ENCODE measurements at regions not wholly inside any gene's neighbourhood (a gene's known extent, or its start where the extent isn't known, plus 50 kb on each side); places are given as distances from the start of the nearest gene placed in this dataset.

GRCh38 chr18:38963943-38964660 lies 1398.5 kb upstream of the CELF4 start:
- Histone ChIP-seq H3K27ac (ENCODE audit: low read depth, low read length) (no peak overlapping the region), H3K9me3 (ENCODE audit: low read length) (no peaks in the 10 kb centered on the region), H3K4me3 (ENCODE audit: low read length) (no peak overlapping the region), H3K4me1 (ENCODE audit: insufficient read depth, low read length) (no peaks in the 10 kb centered on the region), H3K36me3 (ENCODE audit: insufficient read depth, low read length) (no peaks in the 10 kb centered on the region), H3K27me3 (ENCODE audit: insufficient read depth, low read length, poor library complexity, severe bottlenecking) (no peaks in the 10 kb centered on the region)
- H3K4me1 Mint-ChIP-seq = no peaks in the 10 kb centered on the region
- POLR2A ChIA-PET = no interaction called here
- H3K27me3 Mint-ChIP-seq = peaks cover 3 to 15% of the 10 kb centered on the region in 2 donors
- CTCF ChIA-PET = no interaction called here
- peaks cover 0 to 2% (median 0%) of the 10 kb centered on the region in 5 donors for H3K9me3 Mint-ChIP-seq
- H3K27ac Mint-ChIP-seq = no peak overlapping the region
- DNase-seq = no peak
- no peak overlapping the region for H3K4me3 Mint-ChIP-seq
- no peaks in the 10 kb centered on the region for H3K36me3 Mint-ChIP-seq

GRCh38 chr18:38961880-38962279 lies 1396.3 kb upstream of the CELF4 start:
- no peak overlapping the region for H3K27ac Mint-ChIP-seq
- no peaks in the 10 kb centered on the region for H3K27me3 ChIP-seq (ENCODE audit: insufficient read depth, low read length, poor library complexity, severe bottlenecking)
- ChIA-PET POLR2A (no interaction called here), CTCF (no interaction called here)
- no peak overlapping the region for H3K4me3 ChIP-seq (ENCODE audit: low read length)
- no peaks in the 10 kb centered on the region for H3K36me3 ChIP-seq (ENCODE audit: insufficient read depth, low read length)
- no peaks in the 10 kb centered on the region for H3K9me3 ChIP-seq (ENCODE audit: low read length)
- peaks cover 3 to 24% of the 10 kb centered on the region in 2 donors for H3K27me3 Mint-ChIP-seq
- no peaks in the 10 kb centered on the region for H3K4me1 Mint-ChIP-seq
- peaks cover 0 to 2% (median 0%) of the 10 kb centered on the region in 5 donors for H3K9me3 Mint-ChIP-seq
- H3K4me1 ChIP-seq (ENCODE audit: insufficient read depth, low read length) = no peaks in the 10 kb centered on the region
- no peak overlapping the region for H3K4me3 Mint-ChIP-seq
- DNase-seq = no peak
- no peaks in the 10 kb centered on the region for H3K36me3 Mint-ChIP-seq
- H3K27ac ChIP-seq (ENCODE audit: low read depth, low read length) = no peak overlapping the region

DNA sequence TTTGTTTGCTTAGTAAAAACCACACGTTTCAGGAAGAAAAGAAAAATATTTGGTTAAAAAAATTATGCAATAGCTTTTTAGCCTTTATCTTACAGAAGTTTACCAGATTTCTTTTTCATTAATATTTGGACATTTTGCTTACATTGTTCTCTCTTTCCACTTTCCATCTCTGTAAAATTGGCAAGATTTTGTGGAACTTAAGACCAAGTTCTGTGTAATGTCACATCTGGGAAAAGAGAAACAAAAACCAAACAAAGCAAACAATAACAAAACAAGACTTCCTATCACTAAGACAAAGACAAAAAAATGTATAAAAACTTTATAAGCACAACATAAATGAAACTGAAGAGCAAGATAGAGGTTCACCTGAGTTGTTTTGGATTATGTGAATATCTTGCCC lies 1392.1 kb upstream of the CELF4 start:
- peaks cover 2 to 24% of the 10 kb centered on the region in 2 donors for H3K27me3 Mint-ChIP-seq
- ChIA-PET CTCF (no interaction called here), POLR2A (no interaction called here)
- no peaks in the 10 kb centered on the region for H3K36me3 Mint-ChIP-seq
- no peaks in the 10 kb centered on the region for H3K27me3 ChIP-seq (ENCODE audit: insufficient read depth, low read length, poor library complexity, severe bottlenecking)
- H3K4me1 Mint-ChIP-seq = peaks cover 7 to 13% (median 12%) of the 10 kb centered on the region in 3 donors
- no peak overlapping the region for H3K4me3 ChIP-seq (ENCODE audit: low read length)
- no peaks in the 10 kb centered on the region for H3K36me3 ChIP-seq (ENCODE audit: insufficient read depth, low read length)
- H3K9me3 ChIP-seq (ENCODE audit: low read length) = no peaks in the 10 kb centered on the region
- no peak overlapping the region for H3K27ac Mint-ChIP-seq
- H3K9me3 Mint-ChIP-seq = no peaks in the 10 kb centered on the region
- no peak overlapping the region for H3K4me3 Mint-ChIP-seq
- no peak overlapping the region for H3K27ac ChIP-seq (ENCODE audit: low read depth, low read length)
- no peak for DNase-seq
- H3K4me1 ChIP-seq (ENCODE audit: insufficient read depth, low read length) = no peaks in the 10 kb centered on the region

DNA sequence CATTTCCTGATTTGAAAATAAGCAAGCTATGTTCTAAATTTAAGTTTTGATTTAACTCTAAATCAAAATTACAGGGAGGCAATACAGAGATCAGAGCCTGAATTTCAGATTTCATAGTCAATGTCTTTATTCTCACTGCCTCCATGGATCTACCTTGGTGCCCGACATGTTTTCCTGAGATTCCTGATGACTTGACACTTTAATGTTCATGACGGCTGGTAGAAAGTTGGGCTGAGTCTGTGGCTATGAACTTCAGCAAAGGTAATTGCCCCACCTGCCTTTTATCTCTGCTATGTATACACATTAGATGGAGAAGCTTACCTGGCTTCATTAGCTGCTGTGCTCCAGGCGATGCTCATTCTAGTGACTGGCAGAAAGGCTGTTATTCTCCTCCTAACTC lies 1390.5 kb upstream of the CELF4 start:
- DNase-seq = no peak
- H3K9me3 Mint-ChIP-seq = no peaks in the 10 kb centered on the region
- peaks cover 0 to 24% of the 10 kb centered on the region in 2 donors for H3K27me3 Mint-ChIP-seq
- no peaks in the 10 kb centered on the region for H3K27me3 ChIP-seq (ENCODE audit: insufficient read depth, low read length, poor library complexity, severe bottlenecking)
- CTCF ChIA-PET = no interaction called here
- no peaks in the 10 kb centered on the region for H3K36me3 Mint-ChIP-seq
- POLR2A ChIA-PET = no interaction called here
- H3K4me3 ChIP-seq (ENCODE audit: low read length) = no peak overlapping the region
- H3K27ac ChIP-seq (ENCODE audit: low read depth, low read length) = no peak overlapping the region
- no peak overlapping the region for H3K4me3 Mint-ChIP-seq
- H3K9me3 ChIP-seq (ENCODE audit: low read length) = no peaks in the 10 kb centered on the region
- H3K36me3 ChIP-seq (ENCODE audit: insufficient read depth, low read length) = no peaks in the 10 kb centered on the region
- no peaks in the 10 kb centered on the region for H3K4me1 ChIP-seq (ENCODE audit: insufficient read depth, low read length)
- no peak overlapping the region for H3K27ac Mint-ChIP-seq
- peaks cover 7 to 13% (median 12%) of the 10 kb centered on the region in 3 donors for H3K4me1 Mint-ChIP-seq

DNA sequence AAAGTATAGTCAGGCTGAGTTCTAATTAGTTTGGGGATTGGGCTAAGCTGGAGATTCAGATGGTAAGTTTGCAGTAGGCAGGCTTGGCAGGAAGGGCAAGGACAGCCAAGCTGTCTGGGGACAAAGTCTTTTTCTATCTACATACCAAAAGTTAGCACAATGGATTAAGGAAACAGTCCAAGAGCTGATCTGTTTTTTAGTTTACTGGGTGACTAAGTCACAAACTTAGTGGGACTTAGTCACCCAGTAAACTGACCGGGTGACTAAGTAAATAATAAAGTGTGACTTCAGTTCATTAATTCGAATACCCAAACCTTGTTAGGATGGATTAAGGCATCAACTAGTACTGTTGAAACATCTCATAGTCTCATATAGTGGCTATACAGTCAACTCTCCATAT lies 1386.0 kb upstream of the CELF4 start:
- no peak overlapping the region for H3K27ac ChIP-seq (ENCODE audit: low read depth, low read length)
- no peak overlapping the region for H3K4me3 ChIP-seq (ENCODE audit: low read length)
- ChIA-PET CTCF (no interaction called here), POLR2A (no interaction called here)
- Mint-ChIP-seq H3K4me1 (peaks cover 7 to 13% (median 12%) of the 10 kb centered on the region in 3 donors), H3K27ac (no peak overlapping the region), H3K9me3 (no peaks in the 10 kb centered on the region), H3K4me3 (no peak overlapping the region), H3K27me3 (peaks cover 0 to 44% of the 10 kb centered on the region in 2 donors), H3K36me3 (peaks cover 0 to 8% (median 0%) of the 10 kb centered on the region in 3 donors)
- no peaks in the 10 kb centered on the region for H3K4me1 ChIP-seq (ENCODE audit: insufficient read depth, low read length)
- no peaks in the 10 kb centered on the region for H3K27me3 ChIP-seq (ENCODE audit: insufficient read depth, low read length, poor library complexity, severe bottlenecking)
- H3K9me3 ChIP-seq (ENCODE audit: low read length) = no peaks in the 10 kb centered on the region
- DNase-seq = no peak
- H3K36me3 ChIP-seq (ENCODE audit: insufficient read depth, low read length) = no peaks in the 10 kb centered on the region

GRCh38 chr18:38948436-38948835 lies 1382.8 kb upstream of the CELF4 start:
- no peak for DNase-seq
- Histone ChIP-seq H3K4me1 (ENCODE audit: insufficient read depth, low read length) (no peaks in the 10 kb centered on the region), H3K9me3 (ENCODE audit: low read length) (no peaks in the 10 kb centered on the region), H3K27me3 (ENCODE audit: insufficient read depth, low read length, poor library complexity, severe bottlenecking) (no peaks in the 10 kb centered on the region), H3K36me3 (ENCODE audit: insufficient read depth, low read length) (no peaks in the 10 kb centered on the region), H3K27ac (ENCODE audit: low read depth, low read length) (no peak overlapping the region), H3K4me3 (ENCODE audit: low read length) (no peak overlapping the region)
- H3K4me1 Mint-ChIP-seq = peaks cover under 1 to 3% (median under 1%) of the 10 kb centered on the region in 3 donors
- H3K36me3 Mint-ChIP-seq = peaks cover 2 to 17% (median 2%) of the 10 kb centered on the region in 3 donors
- no peaks in the 10 kb centered on the region for H3K9me3 Mint-ChIP-seq
- peak overlapping the region in 1 of 8 donors; percentile 21 for H3K27ac Mint-ChIP-seq
- CTCF ChIA-PET = no interaction called here
- peaks cover 0 to 49% of the 10 kb centered on the region in 2 donors for H3K27me3 Mint-ChIP-seq
- no peak overlapping the region for H3K4me3 Mint-ChIP-seq
- POLR2A ChIA-PET = no interaction called here

GRCh38 chr18:38944446-38945024 lies 1378.9 kb upstream of the CELF4 start:
- peaks cover 17% of the 10 kb centered on the region for H3K4me1 ChIP-seq (ENCODE audit: insufficient read depth, low read length)
- H3K4me1 Mint-ChIP-seq = peaks cover 17 to 28% (median 24%) of the 10 kb centered on the region in 3 donors
- POLR2A ChIA-PET = no interaction called here
- H3K27ac ChIP-seq (ENCODE audit: low read depth, low read length) = no peak overlapping the region
- H3K4me3 Mint-ChIP-seq = no peak overlapping the region
- no peak overlapping the region for H3K4me3 ChIP-seq (ENCODE audit: low read length)
- CTCF ChIA-PET = no interaction called here
- no peaks in the 10 kb centered on the region for H3K9me3 ChIP-seq (ENCODE audit: low read length)
- H3K27me3 Mint-ChIP-seq = peaks cover 0 to 30% of the 10 kb centered on the region in 2 donors
- peaks cover 2 to 21% (median 15%) of the 10 kb centered on the region in 5 donors for H3K9me3 Mint-ChIP-seq
- H3K27ac Mint-ChIP-seq = no peak overlapping the region
- H3K36me3 ChIP-seq (ENCODE audit: insufficient read depth, low read length) = no peaks in the 10 kb centered on the region
- no peaks in the 10 kb centered on the region for H3K27me3 ChIP-seq (ENCODE audit: insufficient read depth, low read length, poor library complexity, severe bottlenecking)
- H3K36me3 Mint-ChIP-seq = peaks cover 2 to 32% (median 7%) of the 10 kb centered on the region in 3 donors
- peak in 1 of 5 donors; percentile 38 for DNase-seq

- peaks cover 2 to 32% (median 7%) of the 10 kb centered on the region in 3 donors for H3K36me3 Mint-ChIP-seq
- POLR2A ChIA-PET = no interaction called here
- peak overlapping the region; percentile 83 to 94 (median 87) for H3K4me3 Mint-ChIP-seq
Observed at GRCh38 chr18:38941711-38942561, 1376.3 kb upstream of the CELF4 start.

More at GRCh38 chr18:38941711-38942561, 1376.3 kb upstream of the CELF4 start:
- H3K27me3 Mint-ChIP-seq = peaks cover 0 to 9% of the 10 kb centered on the region in 2 donors
- H3K27ac Mint-ChIP-seq = peak overlapping the region; percentile 90 to 99 (median 98)
- peak overlapping the region; percentile 67 for H3K27ac ChIP-seq (ENCODE audit: low read depth, low read length)
- H3K27me3 ChIP-seq (ENCODE audit: insufficient read depth, low read length, poor library complexity, severe bottlenecking) = no peaks in the 10 kb centered on the region
- H3K36me3 ChIP-seq (ENCODE audit: insufficient read depth, low read length) = no peaks in the 10 kb centered on the region
- H3K9me3 Mint-ChIP-seq = peaks cover 2 to 21% (median 15%) of the 10 kb centered on the region in 5 donors
- CTCF ChIA-PET = interaction anchor here (1.0 kb wide), 1 partner anchor 11 kb away, joined by 3 read pairs; no protein-coding TSS in a partner anchor
- H3K4me1 ChIP-seq (ENCODE audit: insufficient read depth, low read length) = peaks cover 17% of the 10 kb centered on the region
- H3K4me1 Mint-ChIP-seq = peaks cover 20 to 34% (median 31%) of the 10 kb centered on the region in 3 donors
- H3K4me3 ChIP-seq (ENCODE audit: low read length) = peak overlapping the region; percentile 50
- H3K9me3 ChIP-seq (ENCODE audit: low read length) = no peaks in the 10 kb centered on the region
- no peak for DNase-seq

Data from CD8-positive, alpha-beta memory T cell (primary cell).